Stimulated activated effector memory CD8-positive, alpha-beta T cell treated with anti-CD3 and anti-CD28 coated beads, Interleukin-12 subunit alpha, Interleukin-12 subunit beta, amount 100 ng/mL, for 72 hours (primary cell): ENCODE measurements at regions not wholly inside any gene's neighbourhood (a gene's known extent, or its start where the extent isn't known, plus 50 kb on each side); places are given as distances from the start of the nearest gene placed in this dataset.
A peak's percentile ranks its signal among the peaks of the same experiment; 100 is the strongest.

Experiments used
- ATAC-seq: fragments of 150-1000 bp; cut with Tn5 transposase; 2 replicates; pipeline ENCODE4 v1.10.0; 2021
- DNase-seq, 2 donors: peaks; one replicate each; pipeline ENCODE4 v3.0.0; 2021 to 2022; ENCODE audit warnings: low spot score in 2 of 2
- H3K27ac Mint-ChIP-seq: one replicate; pipeline ENCODE4 v1.8.0; 2022; ENCODE audit warnings: mild to moderate bottlenecking, mixed read lengths
- H3K36me3 Mint-ChIP-seq: one replicate; pipeline ENCODE4 v1.8.0; 2022; ENCODE audit warnings: mild to moderate bottlenecking, mixed read lengths
- H3K4me1 Mint-ChIP-seq: one replicate; pipeline ENCODE4 v1.8.0; 2022; ENCODE audit warnings: mixed read lengths
- H3K4me3 Mint-ChIP-seq: one replicate; pipeline ENCODE4 v1.8.0; 2022; ENCODE audit warnings: mild to moderate bottlenecking, mixed read lengths
- H3K9me3 Mint-ChIP-seq: one replicate; pipeline ENCODE4 v1.8.0; 2022; ENCODE audit warnings: mixed read lengths

- no peaks in the 10 kb centered on the region for H3K4me1 Mint-ChIP-seq
- DNase-seq (no peak), ATAC-seq (no peak)
- peaks cover 7% of the 10 kb centered on the region for H3K9me3 Mint-ChIP-seq
- H3K4me3 Mint-ChIP-seq: no peak overlapping the region
- H3K27ac Mint-ChIP-seq: no peak overlapping the region
- no peaks in the 10 kb centered on the region for H3K36me3 Mint-ChIP-seq
These were observed 91.0 kb upstream of the BCOR start for GRCh38 chrX:40188573-40189417.

- no peaks in the 10 kb centered on the region for H3K36me3 Mint-ChIP-seq
- ATAC-seq (no peak), DNase-seq (no peak)
These were observed 87.2 kb upstream of the BCOR start for GRCh38 chrX:40184968-40185367.

GRCh38 chrX:40182615-40183014, 84.9 kb upstream of the BCOR start:
- no peaks in the 10 kb centered on the region for H3K4me1 Mint-ChIP-seq
- ATAC-seq (no peak), DNase-seq (no peak)
- H3K4me3 Mint-ChIP-seq: no peak overlapping the region
- peaks cover 7% of the 10 kb centered on the region for H3K9me3 Mint-ChIP-seq
- no peak overlapping the region for H3K27ac Mint-ChIP-seq
- H3K36me3 Mint-ChIP-seq: no peaks in the 10 kb centered on the region

More at GRCh38 chrX:40184968-40185367, 87.2 kb upstream of the BCOR start:
- no peaks in the 10 kb centered on the region for H3K4me1 Mint-ChIP-seq
- H3K4me3 Mint-ChIP-seq: no peak overlapping the region
- no peak overlapping the region for H3K27ac Mint-ChIP-seq
- peaks cover 7% of the 10 kb centered on the region for H3K9me3 Mint-ChIP-seq

- Mint-ChIP-seq H3K36me3 (peaks cover 2% of the 10 kb centered on the region), H3K9me3 (peaks cover 7% of the 10 kb centered on the region), H3K4me3 (no peak overlapping the region), H3K4me1 (peaks cover 4% of the 10 kb centered on the region), H3K27ac (no peak overlapping the region)
- DNase-seq (no peak), ATAC-seq (no peak)
These were observed 84.3 kb upstream of the BCOR start for GRCh38 chrX:40182095-40182494.

- no peaks in the 10 kb centered on the region for H3K9me3 Mint-ChIP-seq
- no peak overlapping the region for H3K4me3 Mint-ChIP-seq
- peaks cover 27% of the 10 kb centered on the region for H3K36me3 Mint-ChIP-seq
- H3K4me1 Mint-ChIP-seq: peaks cover 9% of the 10 kb centered on the region
- ATAC-seq (no peak), DNase-seq (no peak)
- no peak overlapping the region for H3K27ac Mint-ChIP-seq
These were observed 81.5 kb upstream of the BCOR start for GRCh38 chrX:40179283-40179682.

GRCh38 chrX:40177942-40178715, 80.4 kb upstream of the BCOR start:
- DNase-seq (no peak), ATAC-seq (no peak)
- peaks cover 21% of the 10 kb centered on the region for H3K4me1 Mint-ChIP-seq
- H3K36me3 Mint-ChIP-seq: peaks cover 35% of the 10 kb centered on the region
- no peaks in the 10 kb centered on the region for H3K9me3 Mint-ChIP-seq
- H3K27ac Mint-ChIP-seq: no peak overlapping the region
- H3K4me3 Mint-ChIP-seq: no peak overlapping the region

- Mint-ChIP-seq H3K4me1 (peaks cover 25% of the 10 kb centered on the region), H3K27ac (peak overlapping the region; percentile 99), H3K4me3 (peak overlapping the region; percentile 86), H3K9me3 (no peaks in the 10 kb centered on the region), H3K36me3 (peaks cover 35% of the 10 kb centered on the region)
- DNase-seq: no peak
- ATAC-seq: no peak
These were observed 79.7 kb upstream of the BCOR start for GRCh38 chrX:40177489-40177888.

- Mint-ChIP-seq H3K27ac (peak overlapping the region; percentile 99), H3K4me1 (peaks cover 25% of the 10 kb centered on the region), H3K36me3 (peaks cover 38% of the 10 kb centered on the region), H3K9me3 (no peaks in the 10 kb centered on the region), H3K4me3 (peak overlapping the region; percentile 86)
- DNase-seq (peak in 1 of 2 donors; percentile 60), ATAC-seq (peak; percentile 3)
These were observed 79.3 kb upstream of the BCOR start for GRCh38 chrX:40177117-40177430.

- peak overlapping the region; percentile 99 for H3K27ac Mint-ChIP-seq
- peak overlapping the region; percentile 86 for H3K4me3 Mint-ChIP-seq
- DNase-seq (peak; percentile 59 to 84), ATAC-seq (peak; percentile 42)
- H3K4me1 Mint-ChIP-seq: peaks cover 25% of the 10 kb centered on the region
- no peaks in the 10 kb centered on the region for H3K9me3 Mint-ChIP-seq
- peaks cover 40% of the 10 kb centered on the region for H3K36me3 Mint-ChIP-seq
These were observed 78.8 kb upstream of the BCOR start for GRCh38 chrX:40176351-40177116.

GRCh38 chrX:40175511-40176350, 78.0 kb upstream of the BCOR start:
- Mint-ChIP-seq H3K4me3 (peak overlapping the region; percentile 86), H3K27ac (peak overlapping the region; percentile 99), H3K9me3 (no peaks in the 10 kb centered on the region), H3K36me3 (peaks cover 46% of the 10 kb centered on the region), H3K4me1 (peaks cover 31% of the 10 kb centered on the region)
- peak; percentile 50 to 87 for DNase-seq
- peak; percentile 60 for ATAC-seq

- Mint-ChIP-seq H3K9me3 (no peaks in the 10 kb centered on the region), H3K4me1 (peaks cover 34% of the 10 kb centered on the region), H3K27ac (peak overlapping the region; percentile 99), H3K4me3 (peak overlapping the region; percentile 86), H3K36me3 (peaks cover 46% of the 10 kb centered on the region)
- DNase-seq (peak in 1 of 2 donors; percentile 70), ATAC-seq (peak; percentile 31)
These were observed 77.2 kb upstream of the BCOR start for GRCh38 chrX:40174854-40175510.

GRCh38 chrX:40174001-40174853, 76.5 kb upstream of the BCOR start:
- DNase-seq: peak in 1 of 2 donors; percentile 77
- Mint-ChIP-seq H3K36me3 (peaks cover 46% of the 10 kb centered on the region), H3K9me3 (no peaks in the 10 kb centered on the region), H3K27ac (peak overlapping the region; percentile 99), H3K4me1 (peaks cover 34% of the 10 kb centered on the region), H3K4me3 (peak overlapping the region; percentile 86)
- peak; percentile 41 for ATAC-seq

- Mint-ChIP-seq H3K27ac (peak overlapping the region; percentile 99), H3K4me3 (peak overlapping the region; percentile 86), H3K9me3 (no peaks in the 10 kb centered on the region), H3K36me3 (peaks cover 46% of the 10 kb centered on the region), H3K4me1 (peaks cover 34% of the 10 kb centered on the region)
- no peak for ATAC-seq
- no peak for DNase-seq
These were observed 75.6 kb upstream of the BCOR start for GRCh38 chrX:40173143-40174000.
